Esophagus muscularis mucosa (tissue), 3 donors: ENCODE measurements at regions not wholly inside any gene's neighbourhood (a gene's known extent, or its start where the extent isn't known, plus 50 kb on each side); places are given as distances from the start of the nearest gene placed in this dataset.

ENCODE experiments used
- CTCF ChIP-seq, 3 experiments: fragments of 200-600 bp in 2 of 3; fragments of 450-650 bp in 1 of 3; sonication (generic) in 2 of 3; IDR thresholded peaks; one replicate each; pipeline ENCODE4 v1.5.1; 2017 to 2019; ENCODE audit warnings: antibody characterized with exemption in 3 of 3, mild to moderate bottlenecking in 2 of 3, moderate library complexity in 1 of 3
- POLR2A ChIP-seq: fragments of 450-650 bp; IDR thresholded peaks from one replicate; pipeline ENCODE4 v1.6.1; 2017; ENCODE audit warnings: antibody characterized with exemption, moderate library complexity, mild to moderate bottlenecking, low read depth
- POLR2AphosphoS5 ChIP-seq, 2 donors: sonication (generic); formaldehyde crosslinking; IDR thresholded peaks; one replicate each; pipeline ENCODE4 v1.6.1; 2017; ENCODE audit warnings: antibody characterized with exemption in 2 of 2

- TF ChIP-seq CTCF (IDR thresholded peaks at IDR 0.05) (no peak), POLR2A (no peak), POLR2AphosphoS5 (IDR thresholded peaks at IDR 0.05) (no peak)
These were observed 100.1 kb upstream of the APCDD1 start for GRCh38 chr18:10354241-10354811.
